DOHH2 (cell line): ENCODE measurements at regions not wholly inside any gene's neighbourhood (a gene's known extent, or its start where the extent isn't known, plus 50 kb on each side); places are given as distances from the start of the nearest gene placed in this dataset.

Source experiments
- CTCF ChIP-seq: fragments of 200-600 bp; sonication (generic); IDR thresholded peaks from one replicate; pipeline ENCODE4 v1.5.1; 2014; ENCODE audit warnings: antibody characterized with exemption, mild to moderate bottlenecking, low read depth, low read length; ENCODE audit not compliant: poor library complexity, severe bottlenecking
- EZH2phosphoT487 ChIP-seq: fragments of 200-600 bp; sonication (generic); IDR thresholded peaks from 2 replicates; pipeline ENCODE4 v1.6.1; 2017; ENCODE audit warnings: borderline replicate concordance, mild to moderate bottlenecking, antibody characterized with exemption, low read length, moderate library complexity, mixed read lengths

- TF ChIP-seq CTCF (no peak), EZH2phosphoT487 (no peak)
Measured at GRCh38 chr2:146721486-146721885, 1123.3 kb upstream of the ACVR2A start.
